ENCODE measurements at regions not wholly inside any gene's neighbourhood (a gene's known extent, or its start where the extent isn't known, plus 50 kb on each side); places are given as distances from the start of the nearest gene placed in this dataset.

DNA sequence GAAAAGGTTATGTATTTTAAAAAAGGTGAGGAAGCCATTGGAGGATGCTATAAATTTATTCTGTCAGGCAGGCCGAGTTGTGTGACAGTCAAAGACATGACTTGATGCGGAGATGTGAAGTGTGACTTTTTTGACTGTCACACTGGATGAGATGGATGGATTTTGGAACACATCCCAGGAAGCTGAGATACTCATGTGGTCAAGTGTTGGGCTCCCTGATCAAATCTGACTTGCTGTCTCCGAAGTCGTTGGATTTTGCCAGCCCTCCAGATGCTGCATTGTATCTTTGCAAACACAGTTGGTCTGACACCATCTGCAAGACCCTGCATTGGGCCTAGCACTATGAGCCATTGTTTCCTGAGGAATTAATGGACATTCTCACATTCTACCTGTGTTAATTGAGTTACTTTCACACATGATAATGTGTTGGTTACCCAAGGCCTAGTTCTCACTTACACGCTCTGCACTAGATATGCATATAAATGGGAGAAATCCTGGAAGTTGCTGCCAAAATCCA, 204.0 kb upstream of the PRKD1 start:
- TF ChIP-seq, protein P1, sequence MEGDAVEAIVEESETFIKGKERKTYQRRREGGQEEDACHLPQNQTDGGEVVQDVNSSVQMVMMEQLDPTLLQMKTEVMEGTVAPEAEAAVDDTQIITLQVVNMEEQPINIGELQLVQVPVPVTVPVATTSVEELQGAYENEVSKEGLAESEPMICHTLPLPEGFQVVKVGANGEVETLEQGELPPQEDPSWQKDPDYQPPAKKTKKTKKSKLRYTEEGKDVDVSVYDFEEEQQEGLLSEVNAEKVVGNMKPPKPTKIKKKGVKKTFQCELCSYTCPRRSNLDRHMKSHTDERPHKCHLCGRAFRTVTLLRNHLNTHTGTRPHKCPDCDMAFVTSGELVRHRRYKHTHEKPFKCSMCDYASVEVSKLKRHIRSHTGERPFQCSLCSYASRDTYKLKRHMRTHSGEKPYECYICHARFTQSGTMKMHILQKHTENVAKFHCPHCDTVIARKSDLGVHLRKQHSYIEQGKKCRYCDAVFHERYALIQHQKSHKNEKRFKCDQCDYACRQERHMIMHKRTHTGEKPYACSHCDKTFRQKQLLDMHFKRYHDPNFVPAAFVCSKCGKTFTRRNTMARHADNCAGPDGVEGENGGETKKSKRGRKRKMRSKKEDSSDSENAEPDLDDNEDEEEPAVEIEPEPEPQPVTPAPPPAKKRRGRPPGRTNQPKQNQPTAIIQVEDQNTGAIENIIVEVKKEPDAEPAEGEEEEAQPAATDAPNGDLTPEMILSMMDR (IDR thresholded peaks at IDR 0.05; ENCODE audit: low read length) = no peak
- TF ChIP-seq EZH2phosphoT487 (IDR thresholded peaks at IDR 0.05; ENCODE audit: low read length) = no peak
- TF ChIP-seq EZH2 (optimal IDR thresholded peaks at IDR 0.05; ENCODE audit: low read depth, low read length) = no peak
